ENCODE measurements at regions not wholly inside any gene's neighbourhood (a gene's known extent, or its start where the extent isn't known, plus 50 kb on each side); places are given as distances from the start of the nearest gene placed in this dataset.
A peak's percentile ranks its signal among the peaks of the same experiment; 100 is the strongest.

GRCh38 chr2:145102706-145103105 is 582.8 kb upstream of the ZEB2 start:
- TF ChIP-seq CTCF (conservative IDR thresholded peaks at IDR 0.05; ENCODE audit: low read depth) = no peak
- ChIA-PET POLR2A (ENCODE audit: low non-redundant PET) (no interaction called here), CTCF (interaction anchor here (0.7 kb wide), 1 partner anchor 754 kb away, joined by 3 read pairs; no protein-coding TSS in a partner anchor)
- no peak overlapping the region for H3K27ac ChIP-seq
- DNase-seq (ENCODE audit: low spot score) = no peak

- DNase-seq (ENCODE audit: low spot score) = no peak
- POLR2A ChIA-PET (ENCODE audit: low non-redundant PET) = no interaction called here
- CTCF ChIA-PET = no interaction called here
- no peak for TF ChIP-seq CTCF (conservative IDR thresholded peaks at IDR 0.05; ENCODE audit: low read depth)
- no peak overlapping the region for H3K27ac ChIP-seq
These were observed 580.4 kb upstream of the ZEB2 start for GRCh38 chr2:145100301-145100700.

GRCh38 chr2:145096582-145096981 is 576.7 kb upstream of the ZEB2 start:
- ChIA-PET POLR2A (ENCODE audit: low non-redundant PET) (no interaction called here), CTCF (no interaction called here)

GRCh38 chr2:145095641-145096435 is 575.9 kb upstream of the ZEB2 start:
- no peak overlapping the region for H3K27ac ChIP-seq
- TF ChIP-seq CTCF (conservative IDR thresholded peaks at IDR 0.05; ENCODE audit: low read depth) = no peak
- CTCF ChIA-PET = no interaction called here
- no peak for DNase-seq (ENCODE audit: low spot score)
- POLR2A ChIA-PET (ENCODE audit: low non-redundant PET) = no interaction called here

More at GRCh38 chr2:145096582-145096981, 576.7 kb upstream of the ZEB2 start:
- no peak for TF ChIP-seq CTCF (conservative IDR thresholded peaks at IDR 0.05; ENCODE audit: low read depth)
- peak; percentile 3 for DNase-seq (ENCODE audit: low spot score)
- H3K27ac ChIP-seq = no peak overlapping the region

- POLR2A ChIA-PET (ENCODE audit: low non-redundant PET) = no interaction called here
- TF ChIP-seq CTCF (conservative IDR thresholded peaks at IDR 0.05; ENCODE audit: low read depth) = no peak
These were observed 574.5 kb upstream of the ZEB2 start for GRCh38 chr2:145094370-145094769.

GRCh38 chr2:145091967-145092366 is 572.0 kb upstream of the ZEB2 start:
- no peak overlapping the region for H3K27ac ChIP-seq
- ChIA-PET CTCF (no interaction called here), POLR2A (ENCODE audit: low non-redundant PET) (no interaction called here)
- no peak for DNase-seq (ENCODE audit: low spot score)
- TF ChIP-seq CTCF (conservative IDR thresholded peaks at IDR 0.05; ENCODE audit: low read depth) = no peak

More at GRCh38 chr2:145094370-145094769, 574.5 kb upstream of the ZEB2 start:
- DNase-seq (ENCODE audit: low spot score) = no peak
- CTCF ChIA-PET = no interaction called here
- H3K27ac ChIP-seq = no peak overlapping the region
